GM23338 (cell line): ENCODE measurements at regions not wholly inside any gene's neighbourhood (a gene's known extent, or its start where the extent isn't known, plus 50 kb on each side); places are given as distances from the start of the nearest gene placed in this dataset.

ENCODE experiments used
- ATAC-seq: fragments of 200-7000 bp; cut with Tn5 transposase; 3 replicates; pipeline ENCODE4 v1.9.1; 2020
- DNase-seq: peaks from one replicate; pipeline ENCODE4 v3.0.0-alpha.2; 2015; ENCODE audit warnings: low spot score
- H2AFZ ChIP-seq: fragments of 200-600 bp; sonication (generic); 2 replicates; pipeline ENCODE4 v1.8.0; 2016; ENCODE audit warnings: antibody characterized with exemption, mild to moderate bottlenecking, moderate library complexity
- H3F3A ChIP-seq: fragments of 200-600 bp; sonication (generic); replicated peaks from 2 replicates; pipeline ENCODE4 v1.8.0; 2017; ENCODE audit warnings: antibody characterized with exemption, mixed run types, low read depth
- H3K27ac ChIP-seq: fragments of 200-600 bp; sonication (generic); 2 replicates; pipeline ENCODE4 v1.6.1; 2016; ENCODE audit warnings: low read depth
- H3K27me3 ChIP-seq: fragments of 200-600 bp; sonication (generic); 2 replicates; pipeline ENCODE4 v1.8.0; 2016; ENCODE audit warnings: mild to moderate bottlenecking, mixed run types, moderate library complexity; ENCODE audit not compliant: insufficient read depth
- H3K36me3 ChIP-seq: fragments of 200-600 bp; sonication (generic); 2 replicates; pipeline ENCODE4 v1.8.0; 2016; ENCODE audit warnings: mild to moderate bottlenecking; ENCODE audit not compliant: insufficient read depth
- H3K4me1 ChIP-seq: fragments of 200-600 bp; sonication (generic); 2 replicates; pipeline ENCODE4 v1.8.0; 2016; ENCODE audit warnings: mild to moderate bottlenecking, moderate library complexity; ENCODE audit not compliant: insufficient read depth
- H3K4me2 ChIP-seq: fragments of 200-600 bp; sonication (generic); 2 replicates; pipeline ENCODE4 v1.7.1; 2017; ENCODE audit warnings: mixed run types
- H3K4me3 ChIP-seq: fragments of 200-600 bp; sonication (generic); 2 replicates; pipeline ENCODE4 v1.6.1; 2016; ENCODE audit warnings: mixed run types
- H3K79me2 ChIP-seq: fragments of 200-600 bp; sonication (generic); replicated peaks from 2 replicates; pipeline ENCODE4 v1.8.0; 2017; ENCODE audit warnings: mild to moderate bottlenecking; ENCODE audit not compliant: insufficient read depth
- H3K9me2 ChIP-seq: fragments of 200-600 bp; sonication (generic); 2 replicates; pipeline ENCODE4 v1.8.0; 2017; ENCODE audit not compliant: insufficient read depth
- H4K20me1 ChIP-seq: fragments of 200-600 bp; sonication (generic); replicated peaks from 2 replicates; pipeline ENCODE4 v1.8.0; 2017; ENCODE audit warnings: mild to moderate bottlenecking; ENCODE audit not compliant: insufficient read depth
- H3K27ac Mint-ChIP-seq: 2 replicates; pipeline ENCODE4 v1.8.0; 2020; ENCODE audit warnings: inconsistent platforms, mild to moderate bottlenecking, moderate library complexity, mixed read lengths
- H3K27me3 Mint-ChIP-seq: 3 replicates; pipeline ENCODE4 v1.8.0; 2022; ENCODE audit warnings: low read depth, mild to moderate bottlenecking, moderate library complexity, mixed read lengths, inconsistent platforms; ENCODE audit not compliant: insufficient read depth, poor library complexity
- H3K36me3 Mint-ChIP-seq: 3 replicates; pipeline ENCODE4 v1.8.0; 2021; ENCODE audit warnings: low read depth, mild to moderate bottlenecking, inconsistent platforms, moderate library complexity, mixed read lengths
- H3K4me1 Mint-ChIP-seq: 3 replicates; pipeline ENCODE4 v1.8.0; 2020; ENCODE audit warnings: mild to moderate bottlenecking, inconsistent platforms, mixed read lengths
- H3K4me3 Mint-ChIP-seq: 3 replicates; pipeline ENCODE4 v1.8.0; 2021; ENCODE audit warnings: moderate library complexity, mild to moderate bottlenecking, inconsistent platforms, mixed read lengths
- H3K9me3 Mint-ChIP-seq: 3 replicates; pipeline ENCODE4 v1.8.0; 2020; ENCODE audit warnings: moderate library complexity, mild to moderate bottlenecking, inconsistent platforms, mixed read lengths
- CTCF ChIP-seq, 2 experiments: fragments of 200-600 bp in 1 of 2; sonication (generic) in 1 of 2; conservative IDR thresholded peaks; 2 replicates each; pipeline versions ENCODE4 v1.5.1 to v1.6.1; 2016 to 2017; ENCODE audit warnings: antibody characterized with exemption in 2 of 2, low read depth in 2 of 2, mild to moderate bottlenecking in 2 of 2, moderate library complexity in 1 of 2
- EZH2 ChIP-seq: fragments of 200-600 bp; sonication (generic); IDR thresholded peaks from one replicate; pipeline ENCODE4 v1.8.0; 2017; ENCODE audit warnings: antibody characterized with exemption, mild to moderate bottlenecking, low read depth; ENCODE audit not compliant: unreplicated experiment
- REST ChIP-seq: IDR thresholded peaks from one replicate; pipeline ENCODE4 v1.6.1; 2018; ENCODE audit warnings: antibody characterized with exemption; ENCODE audit not compliant: unreplicated experiment
- ZNF114 ChIP-seq: fragments of 250-450 bp; sonication (Bioruptor Pico); IDR thresholded peaks from 2 replicates; pipeline ENCODE4 v1.5.0; 2020; ENCODE audit warnings: mild to moderate bottlenecking, moderate library complexity
- ZNF331 ChIP-seq: fragments of 250-450 bp; sonication (Bioruptor Pico); IDR thresholded peaks from 2 replicates; pipeline ENCODE4 v1.5.0; 2020; ENCODE audit warnings: low read depth, mild to moderate bottlenecking, moderate library complexity

GRCh38 chr19:28332351-28332750 is 880.6 kb downstream of the UQCRFS1 start (continued):
- no peak for TF ChIP-seq REST

GRCh38 chr19:28331596-28331995 is 881.4 kb downstream of the UQCRFS1 start:
- Histone ChIP-seq H2AFZ (no peak overlapping the region), H3K4me1 (no peaks in the 10 kb centered on the region), H3F3A (no peaks in the 10 kb centered on the region), H3K27ac (no peak overlapping the region), H3K27me3 (no peaks in the 10 kb centered on the region), H3K4me2 (no peak overlapping the region), H4K20me1 (no peaks in the 10 kb centered on the region), H3K36me3 (no peaks in the 10 kb centered on the region), H3K9me2 (no peaks in the 10 kb centered on the region; the same call in 1 of the 2 replicates), H3K4me3 (no peak overlapping the region), H3K79me2 (no peaks in the 10 kb centered on the region)
- no peak overlapping the region for H3K4me3 Mint-ChIP-seq
- H3K27me3 Mint-ChIP-seq = peaks cover 3% of the 10 kb centered on the region
- ATAC-seq (no peak), DNase-seq (no peak)
- H3K4me1 Mint-ChIP-seq = no peaks in the 10 kb centered on the region
- TF ChIP-seq REST (no peak), EZH2 (no peak), ZNF331 (no peak), CTCF (conservative IDR thresholded peaks at IDR 0.05; ENCODE audit: low read depth in 2 of 2) (no peak), ZNF114 (CRISPR knock-in tag) (no peak)
- H3K27ac Mint-ChIP-seq = no peak overlapping the region
- peaks cover 21% of the 10 kb centered on the region for H3K9me3 Mint-ChIP-seq
- peaks cover 10% of the 10 kb centered on the region for H3K36me3 Mint-ChIP-seq
